ENCODE measurements at regions not wholly inside any gene's neighbourhood (a gene's known extent, or its start where the extent isn't known, plus 50 kb on each side); places are given as distances from the start of the nearest gene placed in this dataset.
"Not testable (repeated sequence)": the region's sequence is repeated elsewhere in the genome, so short reads cannot be mapped to it uniquely, and the experiment has no call there.

GRCh38 chr1:98575955-98576354, 85.6 kb upstream of the SNX7 start:
- H3K4me3 ChIP-seq (ENCODE audit: low read depth, low read length), result no peak overlapping the region
- H3K4me1 ChIP-seq (ENCODE audit: control insufficient read depth, insufficient read depth, low read length), result no peaks in the 10 kb centered on the region
- H3K27ac ChIP-seq (ENCODE audit: low read depth, low read length), result no peak overlapping the region
- no peaks in the 10 kb centered on the region for H3K27me3 ChIP-seq (ENCODE audit: control insufficient read depth, insufficient read depth, low read length)
- no peaks in the 10 kb centered on the region for H3K36me3 ChIP-seq (ENCODE audit: control insufficient read depth, insufficient read depth, low read length)
- H3K9me3 ChIP-seq (ENCODE audit: control insufficient read depth, insufficient read depth, low read depth, low read length), result no peaks in the 10 kb centered on the region
- H3K9ac ChIP-seq (ENCODE audit: low read length), result no peak overlapping the region

- Histone ChIP-seq H3K27ac (ENCODE audit: low read depth, low read length) (no peak overlapping the region), H3K9me3 (ENCODE audit: control insufficient read depth, insufficient read depth, low read depth, low read length) (peaks cover 31% of the 10 kb centered on the region), H3K4me1 (ENCODE audit: control insufficient read depth, insufficient read depth, low read length) (peaks cover 5% of the 10 kb centered on the region), H3K4me3 (ENCODE audit: low read depth, low read length) (no peak overlapping the region), H3K9ac (ENCODE audit: low read length) (no peak overlapping the region), H3K36me3 (ENCODE audit: control insufficient read depth, insufficient read depth, low read length) (no peaks in the 10 kb centered on the region), H3K27me3 (ENCODE audit: control insufficient read depth, insufficient read depth, low read length) (no peaks in the 10 kb centered on the region)
Measured at GRCh38 chr1:98565951-98566350, 95.6 kb upstream of the SNX7 start.

DNA sequence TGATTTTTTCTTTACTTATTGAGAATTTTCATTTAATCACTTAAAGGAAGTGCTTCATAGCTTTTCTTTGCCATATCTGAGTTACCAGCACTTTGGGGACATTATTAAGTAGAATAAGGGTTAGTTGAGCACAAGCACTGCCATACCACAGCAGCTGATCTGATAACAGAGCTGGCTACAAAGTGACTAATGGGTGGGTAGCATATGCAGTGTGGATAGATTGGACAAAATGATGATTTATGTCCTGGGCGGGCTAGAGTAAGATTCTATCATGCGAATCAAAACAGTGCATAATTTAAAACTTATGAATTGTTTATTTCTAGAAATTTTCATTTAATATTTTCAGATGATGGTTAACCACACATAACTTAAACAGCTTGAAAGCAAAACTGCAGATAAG, 102.2 kb upstream of the SNX7 start:
- Histone ChIP-seq H3K9me3 (ENCODE audit: control insufficient read depth, insufficient read depth, low read depth, low read length) (peaks cover 24% of the 10 kb centered on the region), H3K9ac (ENCODE audit: low read length) (no peak overlapping the region), H3K4me3 (ENCODE audit: low read depth, low read length) (no peak overlapping the region), H3K27ac (ENCODE audit: low read depth, low read length) (no peak overlapping the region), H3K27me3 (ENCODE audit: control insufficient read depth, insufficient read depth, low read length) (no peaks in the 10 kb centered on the region), H3K36me3 (ENCODE audit: control insufficient read depth, insufficient read depth, low read length) (no peaks in the 10 kb centered on the region), H3K4me1 (ENCODE audit: control insufficient read depth, insufficient read depth, low read length) (no peaks in the 10 kb centered on the region)

DNA sequence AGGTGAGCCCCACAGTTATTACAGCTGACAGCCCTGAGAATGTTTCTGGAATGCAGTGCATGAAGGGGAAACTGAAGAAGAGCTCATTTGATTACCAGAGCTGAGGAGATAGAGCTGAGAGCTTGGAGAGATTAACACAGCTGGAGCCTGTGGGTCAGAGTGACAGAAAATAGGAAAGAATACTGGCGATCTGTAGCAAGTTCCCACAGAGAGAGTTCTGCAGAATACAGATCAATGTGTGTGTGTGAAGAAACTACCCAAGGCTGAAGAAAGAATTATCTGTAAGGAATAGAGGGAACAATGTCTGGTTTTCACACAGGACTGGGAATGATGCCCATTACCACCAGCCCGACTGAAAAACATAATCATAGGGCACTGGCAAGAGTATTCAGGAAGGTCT, 103.6 kb upstream of the SNX7 start:
- Histone ChIP-seq H3K27ac (ENCODE audit: low read depth, low read length) (no peak overlapping the region), H3K27me3 (ENCODE audit: control insufficient read depth, insufficient read depth, low read length) (no peaks in the 10 kb centered on the region), H3K9me3 (ENCODE audit: control insufficient read depth, insufficient read depth, low read depth, low read length) (peaks cover 12% of the 10 kb centered on the region), H3K36me3 (ENCODE audit: control insufficient read depth, insufficient read depth, low read length) (no peaks in the 10 kb centered on the region), H3K4me1 (ENCODE audit: control insufficient read depth, insufficient read depth, low read length) (no peaks in the 10 kb centered on the region), H3K9ac (ENCODE audit: low read length) (no peak overlapping the region), H3K4me3 (ENCODE audit: low read depth, low read length) (no peak overlapping the region)

DNA sequence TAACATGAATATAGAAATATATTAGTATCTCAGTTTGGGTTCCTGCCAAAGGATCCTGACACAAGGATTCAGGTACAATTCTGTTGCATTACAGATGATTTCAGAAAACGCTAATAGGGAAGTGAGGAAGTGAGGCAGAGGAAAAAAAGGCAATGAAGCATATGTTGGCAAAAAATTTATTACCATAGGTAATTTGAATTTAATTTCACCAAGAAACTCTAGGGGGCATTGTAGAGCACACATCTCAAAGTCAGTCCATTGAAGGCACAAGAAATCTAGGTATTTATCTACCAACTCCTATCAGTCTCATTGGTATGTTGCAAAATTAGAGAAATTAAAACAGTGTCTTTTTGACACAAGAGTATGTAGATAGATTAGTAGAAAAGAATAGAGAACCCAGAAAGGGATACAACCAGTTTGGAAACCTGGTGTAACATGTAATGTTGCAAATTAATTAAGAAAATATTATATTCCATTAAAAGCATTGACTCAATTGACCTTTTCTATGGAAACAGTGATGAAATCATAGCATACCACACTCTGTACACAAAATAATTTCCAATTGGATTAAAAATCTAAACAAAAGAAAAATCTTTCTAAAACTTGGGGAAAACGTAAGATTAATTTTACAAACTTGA, 104.9 kb upstream of the SNX7 start:
- Histone ChIP-seq H3K27ac (ENCODE audit: low read depth, low read length) (no peak overlapping the region), H3K4me1 (ENCODE audit: control insufficient read depth, insufficient read depth, low read length) (no peaks in the 10 kb centered on the region), H3K9ac (ENCODE audit: low read length) (no peak overlapping the region), H3K9me3 (ENCODE audit: control insufficient read depth, insufficient read depth, low read depth, low read length) (no peaks in the 10 kb centered on the region), H3K27me3 (ENCODE audit: control insufficient read depth, insufficient read depth, low read length) (no peaks in the 10 kb centered on the region), H3K36me3 (ENCODE audit: control insufficient read depth, insufficient read depth, low read length) (no peaks in the 10 kb centered on the region), H3K4me3 (ENCODE audit: low read depth, low read length) (no peak overlapping the region)

DNA sequence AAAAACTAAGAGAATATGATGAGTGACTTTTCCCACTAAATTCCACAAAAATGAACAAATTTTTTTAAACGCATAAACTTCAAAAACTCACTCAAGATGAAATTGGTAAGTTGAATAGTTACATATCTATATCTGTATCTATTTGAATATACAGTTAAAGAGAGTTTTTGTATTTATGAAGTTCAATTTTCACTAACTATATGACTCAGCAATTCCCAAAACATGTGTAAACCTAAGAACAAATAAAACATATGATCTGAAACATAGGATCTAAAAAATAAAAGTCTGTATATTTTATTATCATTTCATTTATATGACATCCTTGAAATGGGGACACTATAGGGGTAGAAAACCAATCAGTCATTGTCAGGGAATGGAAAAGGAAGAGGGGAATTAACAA, 105.7 kb upstream of the SNX7 start:
- H3K27ac ChIP-seq (ENCODE audit: low read depth, low read length), result no peak overlapping the region
- no peaks in the 10 kb centered on the region for H3K36me3 ChIP-seq (ENCODE audit: control insufficient read depth, insufficient read depth, low read length)
- no peak overlapping the region for H3K4me3 ChIP-seq (ENCODE audit: low read depth, low read length)
- no peaks in the 10 kb centered on the region for H3K9me3 ChIP-seq (ENCODE audit: control insufficient read depth, insufficient read depth, low read depth, low read length)
- H3K27me3 ChIP-seq (ENCODE audit: control insufficient read depth, insufficient read depth, low read length), result no peaks in the 10 kb centered on the region
- H3K4me1 ChIP-seq (ENCODE audit: control insufficient read depth, insufficient read depth, low read length), result no peaks in the 10 kb centered on the region
- H3K9ac ChIP-seq (ENCODE audit: low read length), result no peak overlapping the region

GRCh38 chr1:98552576-98553074, 108.9 kb upstream of the SNX7 start:
- not testable (repeated sequence) for H3K27me3 ChIP-seq (ENCODE audit: control insufficient read depth, insufficient read depth, low read length); H3K9ac ChIP-seq (ENCODE audit: low read length); H3K4me1 ChIP-seq (ENCODE audit: control insufficient read depth, insufficient read depth, low read length); H3K9me3 ChIP-seq (ENCODE audit: control insufficient read depth, insufficient read depth, low read depth, low read length); H3K4me3 ChIP-seq (ENCODE audit: low read depth, low read length); H3K36me3 ChIP-seq (ENCODE audit: control insufficient read depth, insufficient read depth, low read length); H3K27ac ChIP-seq (ENCODE audit: low read depth, low read length)

DNA sequence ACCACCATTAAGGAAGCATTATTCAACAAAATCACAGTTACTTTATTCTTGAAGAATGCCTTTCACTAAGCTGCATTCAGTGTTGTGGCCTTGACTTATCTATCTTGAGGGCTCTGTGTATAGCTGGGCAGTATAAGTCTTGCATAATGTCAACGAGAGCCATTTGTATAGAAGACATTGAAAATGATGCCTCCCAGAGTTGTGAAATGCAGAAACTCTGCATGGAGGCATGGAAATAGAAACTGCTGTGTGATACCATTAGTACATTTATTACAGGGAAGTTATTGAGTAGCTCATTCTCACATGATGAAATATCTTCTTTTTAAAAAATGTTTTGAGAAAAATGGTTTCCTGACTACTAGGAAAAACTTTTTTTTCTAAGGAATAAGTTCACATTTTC, 111.4 kb upstream of the SNX7 start:
- no peaks in the 10 kb centered on the region for H3K9me3 ChIP-seq (ENCODE audit: control insufficient read depth, insufficient read depth, low read depth, low read length)
- no peak overlapping the region for H3K27ac ChIP-seq (ENCODE audit: low read depth, low read length)
- no peaks in the 10 kb centered on the region for H3K4me1 ChIP-seq (ENCODE audit: control insufficient read depth, insufficient read depth, low read length)

GRCh38 chr1:98546319-98546718, 115.2 kb upstream of the SNX7 start:
- Histone ChIP-seq H3K27ac (ENCODE audit: low read depth, low read length) (no peak overlapping the region), H3K9me3 (ENCODE audit: control insufficient read depth, insufficient read depth, low read depth, low read length) (no peaks in the 10 kb centered on the region), H3K4me3 (ENCODE audit: low read depth, low read length) (no peak overlapping the region), H3K4me1 (ENCODE audit: control insufficient read depth, insufficient read depth, low read length) (no peaks in the 10 kb centered on the region), H3K27me3 (ENCODE audit: control insufficient read depth, insufficient read depth, low read length) (no peaks in the 10 kb centered on the region), H3K9ac (ENCODE audit: low read length) (no peak overlapping the region), H3K36me3 (ENCODE audit: control insufficient read depth, insufficient read depth, low read length) (no peaks in the 10 kb centered on the region)

More for the DNA sequence above, 111.4 kb upstream of the SNX7 start:
- Histone ChIP-seq H3K27me3 (ENCODE audit: control insufficient read depth, insufficient read depth, low read length) (no peaks in the 10 kb centered on the region), H3K36me3 (ENCODE audit: control insufficient read depth, insufficient read depth, low read length) (no peaks in the 10 kb centered on the region), H3K4me3 (ENCODE audit: low read depth, low read length) (no peak overlapping the region), H3K9ac (ENCODE audit: low read length) (no peak overlapping the region)

DNA sequence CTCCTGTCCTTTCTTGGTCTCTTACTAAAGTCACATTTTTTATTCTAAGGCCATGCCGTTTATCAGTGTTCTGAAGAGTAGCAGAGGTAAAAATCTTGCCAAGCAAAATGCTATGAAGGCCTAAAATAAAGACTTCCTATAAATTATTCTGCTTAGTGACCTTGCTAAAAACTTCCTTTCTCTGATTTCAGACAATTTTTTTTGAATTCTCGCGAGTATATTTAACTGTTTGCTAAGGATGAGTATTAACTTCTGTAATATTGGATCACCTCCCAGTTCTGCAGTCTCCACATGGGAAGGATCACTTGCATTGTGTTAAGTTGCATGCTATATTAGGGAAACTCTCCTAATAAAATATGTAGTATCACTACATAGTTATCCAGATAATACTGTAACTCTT, 123.4 kb upstream of the SNX7 start:
- Histone ChIP-seq H3K9me3 (ENCODE audit: control insufficient read depth, insufficient read depth, low read depth, low read length) (no peaks in the 10 kb centered on the region), H3K4me1 (ENCODE audit: control insufficient read depth, insufficient read depth, low read length) (no peaks in the 10 kb centered on the region), H3K4me3 (ENCODE audit: low read depth, low read length) (no peak overlapping the region), H3K27ac (ENCODE audit: low read depth, low read length) (no peak overlapping the region), H3K27me3 (ENCODE audit: control insufficient read depth, insufficient read depth, low read length) (no peaks in the 10 kb centered on the region), H3K9ac (ENCODE audit: low read length) (no peak overlapping the region), H3K36me3 (ENCODE audit: control insufficient read depth, insufficient read depth, low read length) (no peaks in the 10 kb centered on the region)

- Histone ChIP-seq H3K4me3 (ENCODE audit: low read depth, low read length) (no peak overlapping the region), H3K36me3 (ENCODE audit: control insufficient read depth, insufficient read depth, low read length) (no peaks in the 10 kb centered on the region), H3K9me3 (ENCODE audit: control insufficient read depth, insufficient read depth, low read depth, low read length) (peaks cover 28% of the 10 kb centered on the region; the same call in 1 of the 2 replicates), H3K9ac (ENCODE audit: low read length) (no peak overlapping the region), H3K4me1 (ENCODE audit: control insufficient read depth, insufficient read depth, low read length) (no peaks in the 10 kb centered on the region), H3K27me3 (ENCODE audit: control insufficient read depth, insufficient read depth, low read length) (no peaks in the 10 kb centered on the region), H3K27ac (ENCODE audit: low read depth, low read length) (no peak overlapping the region)
Measured at GRCh38 chr1:98523256-98523655, 138.3 kb upstream of the SNX7 start.

- Histone ChIP-seq H3K9me3 (ENCODE audit: control insufficient read depth, insufficient read depth, low read depth, low read length) (peaks cover 22% of the 10 kb centered on the region), H3K4me1 (ENCODE audit: control insufficient read depth, insufficient read depth, low read length) (no peaks in the 10 kb centered on the region), H3K9ac (ENCODE audit: low read length) (no peak overlapping the region), H3K4me3 (ENCODE audit: low read depth, low read length) (no peak overlapping the region), H3K27ac (ENCODE audit: low read depth, low read length) (no peak overlapping the region), H3K36me3 (ENCODE audit: control insufficient read depth, insufficient read depth, low read length) (no peaks in the 10 kb centered on the region), H3K27me3 (ENCODE audit: control insufficient read depth, insufficient read depth, low read length) (no peaks in the 10 kb centered on the region)
Measured at GRCh38 chr1:98516306-98516705, 145.2 kb upstream of the SNX7 start.
